ENCODE measurements at regions not wholly inside any gene's neighbourhood (a gene's known extent, or its start where the extent isn't known, plus 50 kb on each side); places are given as distances from the start of the nearest gene placed in this dataset.

- no peaks in the 10 kb centered on the region for H3K36me3 ChIP-seq
- no peaks in the 10 kb centered on the region for H3K9me3 ChIP-seq
- intact Hi-C loops (cut with DNase I) = no loop called here
- DNase-seq (no peak), ATAC-seq (no peak)
- no peaks in the 10 kb centered on the region for H3K27me3 ChIP-seq (ENCODE audit: low read depth)
- H3K27ac ChIP-seq = no peak overlapping the region
- TF ChIP-seq, protein P1, sequence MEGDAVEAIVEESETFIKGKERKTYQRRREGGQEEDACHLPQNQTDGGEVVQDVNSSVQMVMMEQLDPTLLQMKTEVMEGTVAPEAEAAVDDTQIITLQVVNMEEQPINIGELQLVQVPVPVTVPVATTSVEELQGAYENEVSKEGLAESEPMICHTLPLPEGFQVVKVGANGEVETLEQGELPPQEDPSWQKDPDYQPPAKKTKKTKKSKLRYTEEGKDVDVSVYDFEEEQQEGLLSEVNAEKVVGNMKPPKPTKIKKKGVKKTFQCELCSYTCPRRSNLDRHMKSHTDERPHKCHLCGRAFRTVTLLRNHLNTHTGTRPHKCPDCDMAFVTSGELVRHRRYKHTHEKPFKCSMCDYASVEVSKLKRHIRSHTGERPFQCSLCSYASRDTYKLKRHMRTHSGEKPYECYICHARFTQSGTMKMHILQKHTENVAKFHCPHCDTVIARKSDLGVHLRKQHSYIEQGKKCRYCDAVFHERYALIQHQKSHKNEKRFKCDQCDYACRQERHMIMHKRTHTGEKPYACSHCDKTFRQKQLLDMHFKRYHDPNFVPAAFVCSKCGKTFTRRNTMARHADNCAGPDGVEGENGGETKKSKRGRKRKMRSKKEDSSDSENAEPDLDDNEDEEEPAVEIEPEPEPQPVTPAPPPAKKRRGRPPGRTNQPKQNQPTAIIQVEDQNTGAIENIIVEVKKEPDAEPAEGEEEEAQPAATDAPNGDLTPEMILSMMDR (IDR thresholded peaks at IDR 0.05) = no peak
- no peak overlapping the region for H3K4me3 ChIP-seq
- H3K4me1 ChIP-seq = peaks cover 37% of the 10 kb centered on the region
These were observed 101.2 kb upstream of the IRF2BP2 start for GRCh38 chr1:234710936-234711724.

GRCh38 chr1:234710381-234710780 lies 100.4 kb upstream of the IRF2BP2 start:
- TF ChIP-seq, protein P1 (IDR thresholded peaks at IDR 0.05) = no peak
- no peaks in the 10 kb centered on the region for H3K9me3 ChIP-seq
- no peaks in the 10 kb centered on the region for H3K36me3 ChIP-seq
- H3K4me3 ChIP-seq = no peak overlapping the region
- ATAC-seq = no peak
- intact Hi-C loops (cut with DNase I) = no loop called here
- peaks cover 30% of the 10 kb centered on the region for H3K4me1 ChIP-seq
- no peak for DNase-seq
- no peaks in the 10 kb centered on the region for H3K27me3 ChIP-seq (ENCODE audit: low read depth)
- H3K27ac ChIP-seq = peak overlapping the region; percentile 79

- DNase-seq (peak; percentile 90), ATAC-seq (peak; percentile 93)
- TF ChIP-seq, protein P1 (IDR thresholded peaks at IDR 0.05) = no peak
- H3K36me3 ChIP-seq = no peaks in the 10 kb centered on the region
- H3K27ac ChIP-seq = peak overlapping the region; percentile 79
- peaks cover 30% of the 10 kb centered on the region for H3K4me1 ChIP-seq
- H3K9me3 ChIP-seq = no peaks in the 10 kb centered on the region
- no peak overlapping the region for H3K4me3 ChIP-seq
- H3K27me3 ChIP-seq (ENCODE audit: low read depth) = no peaks in the 10 kb centered on the region
- intact Hi-C loops (cut with DNase I) = no loop called here
These were observed 99.7 kb upstream of the IRF2BP2 start for GRCh38 chr1:234709473-234710228.

DNA sequence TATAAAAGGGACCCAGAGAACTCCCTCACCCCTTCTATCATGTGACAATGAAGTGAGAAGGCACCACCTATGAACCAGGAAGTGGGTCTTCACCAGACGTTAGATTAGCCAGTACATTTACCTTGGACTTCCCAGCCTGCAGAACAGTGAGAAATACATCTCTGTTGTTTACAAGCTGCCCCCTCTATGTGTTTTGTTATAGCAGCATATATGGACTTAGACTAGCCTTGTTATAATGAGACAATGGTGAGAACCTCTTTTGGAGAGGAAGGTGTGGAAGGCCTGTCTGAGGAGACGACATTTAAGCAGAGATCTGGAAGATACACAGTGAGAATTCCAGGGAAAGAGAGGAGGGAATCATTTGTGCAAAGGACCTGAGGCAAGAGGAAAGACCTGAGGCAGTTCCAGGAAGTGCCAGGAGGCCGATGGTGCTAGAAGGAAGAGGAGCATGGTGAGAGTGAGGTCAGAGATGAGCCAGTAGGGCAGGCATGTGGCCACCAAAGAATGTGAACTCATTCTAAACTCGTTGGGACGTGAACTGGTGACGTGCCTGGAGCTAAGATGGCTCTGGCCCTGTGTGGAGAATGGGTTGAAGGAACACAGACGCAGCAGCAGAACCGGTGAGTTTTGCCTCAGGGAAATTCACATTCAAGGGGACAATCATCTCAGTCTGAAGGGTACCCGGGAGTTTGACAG lies 98.9 kb upstream of the IRF2BP2 start:
- H3K27me3 ChIP-seq (ENCODE audit: low read depth) = no peaks in the 10 kb centered on the region
- H3K4me3 ChIP-seq = no peak overlapping the region
- TF ChIP-seq, protein P1 (IDR thresholded peaks at IDR 0.05) = no peak
- H3K4me1 ChIP-seq = peaks cover 30% of the 10 kb centered on the region
- H3K27ac ChIP-seq = peak overlapping the region; percentile 79
- peak in 1 of 2 donors; percentile 2 for ATAC-seq
- no peaks in the 10 kb centered on the region for H3K36me3 ChIP-seq
- no peaks in the 10 kb centered on the region for H3K9me3 ChIP-seq
- intact Hi-C loops (cut with DNase I) = no loop called here
- no peak for DNase-seq

- Histone ChIP-seq H3K27me3 (ENCODE audit: low read depth) (no peaks in the 10 kb centered on the region), H3K4me3 (no peak overlapping the region), H3K4me1 (peaks cover 30% of the 10 kb centered on the region), H3K27ac (peak overlapping the region; percentile 79), H3K9me3 (no peaks in the 10 kb centered on the region), H3K36me3 (no peaks in the 10 kb centered on the region)
- peak; percentile 74 to 80 for ATAC-seq
- no peak for DNase-seq
- intact Hi-C loops (cut with DNase I) = no loop called here
- TF ChIP-seq, protein P1 (IDR thresholded peaks at IDR 0.05) = no peak
These were observed 97.7 kb upstream of the IRF2BP2 start for GRCh38 chr1:234707641-234708040.
